HepG2 (cell line): ENCODE measurements at regions not wholly inside any gene's neighbourhood (a gene's known extent, or its start where the extent isn't known, plus 50 kb on each side); places are given as distances from the start of the nearest gene placed in this dataset.

Experiments used
- ATAC-seq: fragments of 200-7000 bp; cut with Tn5 transposase; 3 replicates; pipeline ENCODE4 v1.9.1; 2020; ENCODE audit warnings: mild to moderate bottlenecking, moderate library complexity
- BruUV-seq: library from RNA; stranded (reverse); fragments of 400-500 nt; replicated peaks from 2 replicates; lab custom pipeline; 2021; lab: Mats Ljungman, UMichigan
- CTCF ChIA-PET: fragments of 300-600 bp; formaldehyde crosslinking; extraction: SDS; loops from one replicate; lab custom pipeline; 2021; ENCODE audit warnings: low total read pairs, inconsistent platforms, low intra/inter-chr PET ratio; lab: Yijun Ruan, JAX
- POLR2A ChIA-PET: fragments of 350-600 bp; sonication (Branson Sonifier 250); formaldehyde crosslinking; loops from one replicate; lab custom pipeline; 2020; ENCODE audit warnings: antibody characterized with exemption, inconsistent platforms; lab: Yijun Ruan, JAX
- DNase-seq: peaks from one replicate; pipeline ENCODE4 v3.0.0-alpha.2; 2015; ENCODE audit warnings: low spot score
- FAIRE-seq: peaks from 3 replicates; lab custom pipeline; 2011; peaks lifted over from hg19 to GRCh38; lab: Jason Lieb, UNC
- H2AFZ ChIP-seq: one replicate; pipeline ENCODE4 v1.6.1; 2011; ENCODE audit warnings: low read length, inconsistent platforms
- H3K27ac ChIP-seq: fragments of 300-600 bp; 3 replicates; pipeline ENCODE4 v1.8.0; 2011; ENCODE audit warnings: mixed run types, mild to moderate bottlenecking, mixed read lengths, low read length, inconsistent platforms; ENCODE audit not compliant: insufficient read depth; ENCODE audit errors: extremely low read length
- H3K27me3 ChIP-seq, 2 experiments: fragments of 200-600 bp in 1 of 2; 2 replicates in 1 of 2; 3 replicates in 1 of 2; pipeline versions ENCODE4 v1.6.0 to v1.8.0; 2011; ENCODE audit warnings: low read length in 2 of 2, mild to moderate bottlenecking in 2 of 2, moderate library complexity in 2 of 2, inconsistent platforms in 1 of 2; ENCODE audit not compliant: insufficient read depth in 2 of 2, control insufficient read depth in 1 of 2
- H3K36me3 ChIP-seq, 2 experiments: fragments of 200-600 bp in 1 of 2; replicated peaks in 1 of 2; 2 replicates in 1 of 2; 3 replicates in 1 of 2; pipeline versions ENCODE4 v1.5.1 to v1.8.0; 2011; ENCODE audit warnings: low read length in 2 of 2, inconsistent platforms in 1 of 2; ENCODE audit not compliant: insufficient read depth in 2 of 2, control insufficient read depth in 1 of 2
- H3K4me1 ChIP-seq: 2 replicates; pipeline ENCODE4 v1.5.1; 2012; ENCODE audit warnings: low read length, inconsistent platforms; ENCODE audit not compliant: insufficient read depth
- H3K4me2 ChIP-seq: 2 replicates; pipeline ENCODE4 v1.6.0; 2011; ENCODE audit warnings: low read depth, low read length, inconsistent platforms
- H3K4me3 ChIP-seq, 3 experiments: fragments of 200-600 bp in 1 of 3; sonication (generic), shearing (Covaris generic) in 1 of 3; replicated peaks in 1 of 3; 2 replicates each; pipeline ENCODE4 v1.5.1; 2011 to 2016; ENCODE audit warnings: low read length in 3 of 3, inconsistent platforms in 2 of 3, low read depth in 2 of 3, mild to moderate bottlenecking in 2 of 3, control low read depth in 1 of 3, mixed read lengths in 1 of 3; ENCODE audit not compliant: insufficient read depth in 1 of 3
- H3K79me2 ChIP-seq: one replicate; pipeline ENCODE4 v1.6.1; 2011; ENCODE audit warnings: low read length, inconsistent platforms; ENCODE audit not compliant: insufficient read depth
- H3K9ac ChIP-seq: 2 replicates; pipeline ENCODE4 v1.6.0; 2011; ENCODE audit warnings: mild to moderate bottlenecking, low read depth, low read length, inconsistent platforms; ENCODE audit not compliant: insufficient read depth
- H3K9me3 ChIP-seq: 2 replicates; pipeline ENCODE4 v1.5.1; 2012; ENCODE audit warnings: mild to moderate bottlenecking, low read length
- H4K20me1 ChIP-seq: 2 replicates; pipeline ENCODE4 v1.6.0; 2011; ENCODE audit warnings: inconsistent platforms, mild to moderate bottlenecking, low read length, moderate library complexity; ENCODE audit not compliant: insufficient read depth
- FOXA1 ChIP-seq, 2 experiments: fragments of 450-650 bp in 1 of 2; sonication (generic) in 1 of 2; formaldehyde crosslinking in 1 of 2; IDR thresholded peaks; 2 replicates each; pipeline versions ENCODE4 v1.4.0 to v1.6.1; 2016 to 2020; ENCODE audit warnings: missing genetic modification reagents in 1 of 2
- WGBS: methylation state at CpG from one replicate; pipeline ENCODE4 v1.1.6; 2017; ENCODE audit warnings: low lambda C conversion rate; 5-methylcytosine and 5-hydroxymethylcytosine counted together
- in situ Hi-C: cut with HindIII; loops from 2 replicates; pipeline ENCODE4 v1.10.0; 2017; ENCODE audit warnings: low pct_unique_long_range_greater_than_20kb; ENCODE audit not compliant: extremely low pct_ligation_motif_present
- intact Hi-C: fragments of 100-400 bp; cut with micrococcal nuclease; formaldehyde crosslinking; loops from one replicate; pipeline ENCODE4 v1.10.0; 2022; ENCODE audit not compliant: unreplicated experiment
- TF ChIP-seq, protein P1 (sequence below): sonication (generic); formaldehyde crosslinking; IDR thresholded peaks from 2 replicates; pipeline ENCODE4 v1.5.0; 2020; ENCODE audit warnings: mild to moderate bottlenecking, missing genetic modification reagents
- TF ChIP-seq, protein P2 (sequence below): fragments of 450-650 bp; IDR thresholded peaks from 2 replicates; pipeline ENCODE4 v1.6.1; 2016
- TF ChIP-seq, protein P3 (sequence below), 2 experiments: sonication (generic) in 1 of 2; formaldehyde crosslinking in 1 of 2; IDR thresholded peaks; 2 replicates each; pipeline versions ENCODE4 v1.6.1 to v1.9.0; 2014 to 2022; ENCODE audit warnings: antibody characterized with exemption in 1 of 2, borderline replicate concordance in 1 of 2, inconsistent platforms in 1 of 2, low read depth in 1 of 2, missing genetic modification reagents in 1 of 2

GRCh38 chr4:1562371-1562770 is 121.7 kb downstream of the FAM53A start (continued):
- TF ChIP-seq, protein P1, sequence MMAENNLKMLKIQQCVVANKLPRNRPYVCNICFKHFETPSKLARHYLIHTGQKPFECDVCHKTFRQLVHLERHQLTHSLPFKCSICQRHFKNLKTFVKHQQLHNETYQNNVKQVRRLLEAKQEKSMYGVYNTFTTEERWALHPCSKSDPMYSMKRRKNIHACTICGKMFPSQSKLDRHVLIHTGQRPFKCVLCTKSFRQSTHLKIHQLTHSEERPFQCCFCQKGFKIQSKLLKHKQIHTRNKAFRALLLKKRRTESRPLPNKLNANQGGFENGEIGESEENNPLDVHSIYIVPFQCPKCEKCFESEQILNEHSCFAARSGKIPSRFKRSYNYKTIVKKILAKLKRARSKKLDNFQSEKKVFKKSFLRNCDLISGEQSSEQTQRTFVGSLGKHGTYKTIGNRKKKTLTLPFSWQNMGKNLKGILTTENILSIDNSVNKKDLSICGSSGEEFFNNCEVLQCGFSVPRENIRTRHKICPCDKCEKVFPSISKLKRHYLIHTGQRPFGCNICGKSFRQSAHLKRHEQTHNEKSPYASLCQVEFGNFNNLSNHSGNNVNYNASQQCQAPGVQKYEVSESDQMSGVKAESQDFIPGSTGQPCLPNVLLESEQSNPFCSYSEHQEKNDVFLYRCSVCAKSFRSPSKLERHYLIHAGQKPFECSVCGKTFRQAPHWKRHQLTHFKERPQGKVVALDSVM (CRISPR knock-in tag), result no peak

DNA sequence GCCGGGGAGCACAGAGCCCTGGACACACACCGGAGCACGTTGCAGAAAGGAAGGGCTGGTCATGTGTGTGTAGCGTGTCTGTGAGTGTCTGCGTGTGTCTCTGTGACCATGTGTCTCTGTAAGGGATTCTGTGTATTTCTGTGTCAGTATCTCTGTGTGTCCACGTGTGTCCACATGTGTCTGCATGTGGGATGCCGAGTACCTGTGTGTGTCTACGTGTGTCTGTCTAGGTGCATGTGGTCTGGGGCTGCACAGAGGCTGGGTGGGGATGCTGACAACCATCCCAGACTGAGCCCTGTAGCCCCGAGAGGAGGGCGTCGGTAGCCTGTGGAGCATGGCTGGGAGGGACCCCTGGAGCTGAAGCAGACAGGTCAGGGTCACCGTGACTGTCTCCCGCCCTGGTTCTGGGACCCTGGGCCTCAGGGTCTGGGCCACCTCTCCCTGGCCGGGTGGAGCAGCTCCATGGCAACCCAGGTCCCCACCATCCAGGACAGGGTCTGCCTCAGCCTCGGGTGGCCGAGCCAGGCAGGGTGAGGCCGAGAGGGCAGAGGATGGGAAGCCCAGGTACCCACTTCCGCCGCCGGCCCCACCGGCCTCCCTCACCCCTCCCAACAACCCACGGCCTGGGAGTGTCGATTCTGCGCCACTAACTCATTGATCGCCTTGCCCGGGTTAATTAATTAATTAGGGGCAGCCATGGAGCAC is 122.7 kb downstream of the FAM53A start:
- TF ChIP-seq, protein P2, sequence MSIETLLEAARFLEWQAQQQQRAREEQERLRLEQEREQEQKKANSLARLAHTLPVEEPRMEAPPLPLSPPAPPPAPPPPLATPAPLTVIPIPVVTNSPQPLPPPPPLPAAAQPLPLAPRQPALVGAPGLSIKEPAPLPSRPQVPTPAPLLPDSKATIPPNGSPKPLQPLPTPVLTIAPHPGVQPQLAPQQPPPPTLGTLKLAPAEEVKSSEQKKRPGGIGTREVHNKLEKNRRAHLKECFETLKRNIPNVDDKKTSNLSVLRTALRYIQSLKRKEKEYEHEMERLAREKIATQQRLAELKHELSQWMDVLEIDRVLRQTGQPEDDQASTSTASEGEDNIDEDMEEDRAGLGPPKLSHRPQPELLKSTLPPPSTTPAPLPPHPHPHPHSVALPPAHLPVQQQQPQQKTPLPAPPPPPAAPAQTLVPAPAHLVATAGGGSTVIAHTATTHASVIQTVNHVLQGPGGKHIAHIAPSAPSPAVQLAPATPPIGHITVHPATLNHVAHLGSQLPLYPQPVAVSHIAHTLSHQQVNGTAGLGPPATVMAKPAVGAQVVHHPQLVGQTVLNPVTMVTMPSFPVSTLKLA, result peak; percentile 100
- TF ChIP-seq FOXA1 (IDR thresholded peaks at IDR 0.05) (no peak), FOXA1 (CRISPR knock-in tag; IDR thresholded peaks at IDR 0.05) (no peak)
- TF ChIP-seq, protein P3, sequence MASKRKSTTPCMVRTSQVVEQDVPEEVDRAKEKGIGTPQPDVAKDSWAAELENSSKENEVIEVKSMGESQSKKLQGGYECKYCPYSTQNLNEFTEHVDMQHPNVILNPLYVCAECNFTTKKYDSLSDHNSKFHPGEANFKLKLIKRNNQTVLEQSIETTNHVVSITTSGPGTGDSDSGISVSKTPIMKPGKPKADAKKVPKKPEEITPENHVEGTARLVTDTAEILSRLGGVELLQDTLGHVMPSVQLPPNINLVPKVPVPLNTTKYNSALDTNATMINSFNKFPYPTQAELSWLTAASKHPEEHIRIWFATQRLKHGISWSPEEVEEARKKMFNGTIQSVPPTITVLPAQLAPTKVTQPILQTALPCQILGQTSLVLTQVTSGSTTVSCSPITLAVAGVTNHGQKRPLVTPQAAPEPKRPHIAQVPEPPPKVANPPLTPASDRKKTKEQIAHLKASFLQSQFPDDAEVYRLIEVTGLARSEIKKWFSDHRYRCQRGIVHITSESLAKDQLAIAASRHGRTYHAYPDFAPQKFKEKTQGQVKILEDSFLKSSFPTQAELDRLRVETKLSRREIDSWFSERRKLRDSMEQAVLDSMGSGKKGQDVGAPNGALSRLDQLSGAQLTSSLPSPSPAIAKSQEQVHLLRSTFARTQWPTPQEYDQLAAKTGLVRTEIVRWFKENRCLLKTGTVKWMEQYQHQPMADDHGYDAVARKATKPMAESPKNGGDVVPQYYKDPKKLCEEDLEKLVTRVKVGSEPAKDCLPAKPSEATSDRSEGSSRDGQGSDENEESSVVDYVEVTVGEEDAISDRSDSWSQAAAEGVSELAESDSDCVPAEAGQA (IDR thresholded peaks at IDR 0.05; ENCODE audit: low read depth), result no peak
- TF ChIP-seq, protein P3 (CRISPR knock-in tag; IDR thresholded peaks at IDR 0.05; ENCODE audit: borderline replicate concordance), result no peak
- peaks cover 22 to 85% of the 10 kb centered on the region in 2 experiments for H3K27me3 ChIP-seq
- intact Hi-C loops, result no loop called here

More for the DNA sequence above, 122.7 kb downstream of the FAM53A start:
- DNase-seq (no peak), FAIRE-seq (no peak), ATAC-seq (no peak)
- H3K79me2 ChIP-seq, result no peaks in the 10 kb centered on the region
- no peaks in the 10 kb centered on the region for H3K4me1 ChIP-seq
- H3K4me2 ChIP-seq, result no peak overlapping the region
- POLR2A ChIA-PET, result no interaction called here
- no peak overlapping the region for H3K9ac ChIP-seq
- no peaks in the 10 kb centered on the region for H3K36me3 ChIP-seq
- H3K9me3 ChIP-seq, result no peaks in the 10 kb centered on the region
- BruUV-seq, result no TSS peak
- no peak overlapping the region for H3K4me3 ChIP-seq
- 29% methylated on average over 14 of the region's 26 CpGs for WGBS
- CTCF ChIA-PET, result no interaction called here
- in situ Hi-C loops, result no loop called here
- H4K20me1 ChIP-seq, result 0 out of 2 replicates have a peak, but pooled peaks cover 3% of the 10 kb centered on the region
- H2AFZ ChIP-seq, result no peak overlapping the region
- H3K27ac ChIP-seq, result no peak overlapping the region
